CD4-positive, alpha-beta memory T cell (primary cell): ENCODE measurements at regions not wholly inside any gene's neighbourhood (a gene's known extent, or its start where the extent isn't known, plus 50 kb on each side); places are given as distances from the start of the nearest gene placed in this dataset.
A peak's percentile ranks its signal among the peaks of the same experiment; 100 is the strongest.

Experiments used
- CTCF ChIA-PET: fragments of 350-600 bp; sonication (Branson Sonifier 250); formaldehyde crosslinking; loops from one replicate; lab custom pipeline; 2021; ENCODE audit warnings: inconsistent platforms; ENCODE audit not compliant: partially characterized antibody; lab: Charles Lee
- POLR2A ChIA-PET: fragments of 350-600 bp; sonication (Branson Sonifier 250); formaldehyde crosslinking; loops from one replicate; lab custom pipeline; 2021; ENCODE audit not compliant: partially characterized antibody; lab: Charles Lee
- DNase-seq, 5 donors: peaks; one replicate each; pipeline versions ENCODE4 v3.0.0 to v3.0.0-alpha.2; 2020 to 2022; ENCODE audit warnings: mixed read lengths in 1 of 5
- H3K27ac ChIP-seq: one replicate; pipeline ENCODE4 v1.7.0; 2013; ENCODE audit warnings: low read depth, low read length
- H3K27me3 ChIP-seq: 2 replicates; pipeline ENCODE4 v1.7.0; 2013; ENCODE audit warnings: mild to moderate bottlenecking, low read length, moderate library complexity; ENCODE audit not compliant: insufficient read depth
- H3K36me3 ChIP-seq: 2 replicates; pipeline ENCODE4 v1.7.0; 2013; ENCODE audit warnings: mild to moderate bottlenecking, low read length, moderate library complexity; ENCODE audit not compliant: insufficient read depth
- H3K4me1 ChIP-seq: 2 replicates; pipeline ENCODE4 v1.7.0; 2013; ENCODE audit warnings: mild to moderate bottlenecking, low read length, moderate library complexity; ENCODE audit not compliant: insufficient read depth
- H3K4me3 ChIP-seq, 2 donors: one replicate each; pipeline ENCODE4 v1.7.0; 2013; ENCODE audit warnings: low read length in 2 of 2, mild to moderate bottlenecking in 1 of 2
- H3K9me3 ChIP-seq, 2 donors: one replicate each; pipeline ENCODE4 v1.7.0; 2013; ENCODE audit warnings: low read length in 2 of 2, control low read depth in 1 of 2; ENCODE audit not compliant: control insufficient read depth in 1 of 2
- H3K27ac Mint-ChIP-seq, 7 donors: one replicate each; pipeline ENCODE4 v1.8.0; 2020 to 2021; ENCODE audit warnings: mixed read lengths in 7 of 7, mild to moderate bottlenecking in 6 of 7, inconsistent platforms in 3 of 7, moderate library complexity in 3 of 7
- H3K27me3 Mint-ChIP-seq, 2 donors: one replicate each; pipeline ENCODE4 v1.8.0; 2020 to 2021; ENCODE audit warnings: mixed read lengths in 2 of 2
- H3K36me3 Mint-ChIP-seq, 2 donors: one replicate each; pipeline ENCODE4 v1.8.0; 2020 to 2021; ENCODE audit warnings: mixed read lengths in 2 of 2, inconsistent platforms in 1 of 2, mild to moderate bottlenecking in 1 of 2
- H3K4me1 Mint-ChIP-seq, 4 donors: one replicate each; pipeline ENCODE4 v1.8.0; 2020 to 2021; ENCODE audit warnings: mixed read lengths in 4 of 4, mild to moderate bottlenecking in 1 of 4
- H3K4me3 Mint-ChIP-seq, 8 donors: one replicate each; pipeline ENCODE4 v1.8.0; 2020 to 2021; ENCODE audit warnings: mixed read lengths in 8 of 8, mild to moderate bottlenecking in 7 of 8, moderate library complexity in 6 of 8, inconsistent platforms in 3 of 8
- H3K9me3 Mint-ChIP-seq, 8 donors: one replicate each; pipeline ENCODE4 v1.8.0; 2020 to 2021; ENCODE audit warnings: mixed read lengths in 8 of 8, mild to moderate bottlenecking in 5 of 8, inconsistent platforms in 3 of 8, moderate library complexity in 1 of 8
- intact Hi-C: fragments of 100-400 bp; cut with micrococcal nuclease; formaldehyde crosslinking; loops from one replicate; pipeline ENCODE4 v1.15.1; 2023

DNA sequence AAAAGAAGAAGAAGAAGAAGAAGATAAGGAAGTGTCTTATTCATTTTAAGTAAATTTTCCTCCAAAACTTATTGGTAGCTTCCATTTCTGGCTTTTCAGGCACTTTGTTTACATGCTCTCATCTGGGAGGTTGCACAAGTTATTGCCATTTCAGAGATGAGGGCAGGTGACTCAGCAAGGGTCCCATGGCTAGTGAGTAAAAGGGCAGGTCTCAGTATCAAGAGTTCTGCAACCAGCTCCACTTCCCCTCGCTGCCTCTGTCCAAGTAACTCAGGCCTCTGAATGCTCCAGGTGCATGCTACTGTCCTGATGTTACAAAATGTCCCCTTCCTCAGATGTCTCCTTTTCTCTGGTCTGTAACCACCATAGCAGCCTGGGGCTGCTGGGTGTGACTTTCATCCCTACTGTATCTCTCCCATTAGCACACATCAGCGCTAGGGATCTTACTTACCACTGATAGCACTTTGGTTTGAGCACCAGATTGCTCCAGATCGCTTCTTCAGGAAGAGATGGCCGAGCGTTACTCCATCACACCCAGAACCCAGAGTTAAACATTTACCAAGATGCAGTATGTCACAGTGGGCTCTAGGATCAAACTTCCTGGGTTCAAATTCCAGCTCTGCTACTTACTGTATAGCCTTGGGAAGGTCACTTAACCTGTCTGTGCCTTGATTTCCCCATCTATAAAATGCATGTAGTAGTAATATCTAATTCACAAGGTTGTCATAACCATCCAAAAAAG is 57.4 kb upstream of the LAPTM4A start:
- no peak overlapping the region for H3K27ac Mint-ChIP-seq
- Histone ChIP-seq H3K27me3 (no peaks in the 10 kb centered on the region), H3K4me1 (no peaks in the 10 kb centered on the region), H3K9me3 (no peaks in the 10 kb centered on the region), H3K4me3 (no peak overlapping the region), H3K36me3 (no peaks in the 10 kb centered on the region), H3K27ac (no peak overlapping the region)
- peaks cover 0 to 4% (median 0%) of the 10 kb centered on the region in 4 donors for H3K4me1 Mint-ChIP-seq
- DNase-seq: no peak
- intact Hi-C loops: no loop called here
- ChIA-PET POLR2A (no interaction called here), CTCF (no interaction called here)
- no peak overlapping the region for H3K4me3 Mint-ChIP-seq
- peaks cover 0 to 3% (median 0%) of the 10 kb centered on the region in 8 donors for H3K9me3 Mint-ChIP-seq
- no peaks in the 10 kb centered on the region for H3K36me3 Mint-ChIP-seq
- H3K27me3 Mint-ChIP-seq: peaks cover 16 to 21% of the 10 kb centered on the region in 2 donors

DNA sequence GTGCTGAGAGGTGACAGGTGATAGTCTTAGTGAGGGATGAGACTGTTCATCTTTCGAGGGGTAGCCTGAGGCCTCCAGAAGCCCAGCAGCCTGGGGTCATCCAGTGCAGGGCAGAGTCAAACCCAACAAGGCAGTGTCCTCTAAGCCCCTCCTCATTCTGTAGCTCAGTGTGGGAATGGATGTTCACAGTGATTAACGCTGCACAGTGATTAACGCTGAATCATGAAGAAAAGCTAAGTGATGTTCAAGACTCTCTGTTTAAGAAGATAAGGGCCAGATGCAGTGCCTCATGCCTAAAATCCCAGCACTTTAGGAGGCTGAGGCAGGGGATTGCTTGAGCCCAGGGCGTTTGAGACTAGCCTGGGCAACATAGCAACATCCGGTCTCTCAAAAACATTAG is 56.3 kb upstream of the LAPTM4A start:
- H3K36me3 Mint-ChIP-seq: no peaks in the 10 kb centered on the region
- DNase-seq: no peak
- intact Hi-C loops: no loop called here
- peaks cover 17 to 23% of the 10 kb centered on the region in 2 donors for H3K27me3 Mint-ChIP-seq
- Histone ChIP-seq H3K9me3 (no peaks in the 10 kb centered on the region), H3K27me3 (no peaks in the 10 kb centered on the region), H3K4me3 (no peak overlapping the region), H3K36me3 (no peaks in the 10 kb centered on the region), H3K4me1 (no peaks in the 10 kb centered on the region), H3K27ac (no peak overlapping the region)
- POLR2A ChIA-PET: no interaction called here
- CTCF ChIA-PET: interaction anchor here (0.7 to 1.3 kb wide), 4 partner anchors 9 to 152 kb away, joined by 3 read pairs; no protein-coding TSS in a partner anchor
- no peak overlapping the region for H3K27ac Mint-ChIP-seq
- no peak overlapping the region for H3K4me3 Mint-ChIP-seq
- H3K4me1 Mint-ChIP-seq: peaks cover 0 to 4% (median 0%) of the 10 kb centered on the region in 4 donors
- peaks cover 0 to 3% (median under 1%) of the 10 kb centered on the region in 8 donors for H3K9me3 Mint-ChIP-seq

DNA sequence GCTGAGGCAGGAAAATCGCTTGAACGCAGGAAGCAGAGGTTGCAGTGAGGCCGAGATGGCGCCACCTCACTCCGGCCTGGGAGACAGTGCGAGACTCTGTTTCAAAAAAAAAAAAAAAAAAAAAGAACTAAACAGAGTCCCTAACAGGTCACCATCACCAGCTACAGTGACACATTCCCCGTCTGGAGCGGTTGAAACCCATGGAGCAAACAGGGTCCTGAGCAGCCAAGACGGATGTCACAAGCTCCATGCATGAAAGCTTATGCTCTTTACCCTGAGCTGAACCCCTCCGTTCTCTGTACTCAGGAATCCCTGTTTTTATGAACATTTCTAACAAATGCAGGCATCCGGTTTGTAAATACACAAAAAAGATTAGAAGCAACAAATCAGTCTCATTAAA is 55.9 kb upstream of the LAPTM4A start:
- Histone ChIP-seq H3K27ac (no peak overlapping the region), H3K4me1 (no peaks in the 10 kb centered on the region), H3K36me3 (no peaks in the 10 kb centered on the region), H3K27me3 (no peaks in the 10 kb centered on the region), H3K4me3 (no peak overlapping the region), H3K9me3 (no peaks in the 10 kb centered on the region)
- Mint-ChIP-seq H3K4me3 (peak overlapping the region in 3 of 8 donors; percentile 37 to 73 (median 67)), H3K36me3 (no peaks in the 10 kb centered on the region), H3K27ac (no peak overlapping the region), H3K4me1 (peaks cover 0 to 4% (median 0%) of the 10 kb centered on the region in 4 donors), H3K27me3 (peaks cover 21 to 26% of the 10 kb centered on the region in 2 donors), H3K9me3 (peaks cover 1 to 6% (median 4%) of the 10 kb centered on the region in 8 donors)
- ChIA-PET POLR2A (no interaction called here), CTCF (interaction anchor here (0.7 to 1.6 kb wide), 5 partner anchors 9 to 152 kb away, joined by 3 to 7 read pairs (median 3); no protein-coding TSS in a partner anchor)
- intact Hi-C loops: no loop called here
- no peak for DNase-seq

DNA sequence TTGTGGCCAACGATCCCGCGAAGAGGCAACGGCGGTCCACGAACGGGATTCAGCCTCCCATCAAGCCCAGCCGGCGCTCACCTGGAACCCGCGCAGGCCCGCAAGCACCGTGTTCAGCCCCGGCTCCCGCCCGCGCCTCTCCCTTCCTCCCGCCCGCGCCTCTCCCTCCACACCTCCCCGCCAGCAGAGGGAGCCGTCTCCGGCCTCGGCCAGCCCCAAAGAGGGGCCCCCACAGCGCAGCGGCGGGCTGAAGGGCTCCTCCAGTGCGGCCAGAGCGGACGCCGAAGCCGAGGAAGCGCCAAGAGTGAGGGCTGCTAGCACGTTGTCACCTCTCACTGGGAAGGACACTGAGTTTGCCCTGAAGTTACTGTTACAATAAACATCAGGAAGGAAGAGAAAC is 55.3 kb upstream of the LAPTM4A start:
- DNase-seq: peak in 1 of 5 donors; percentile 14
- Histone ChIP-seq H3K4me1 (no peaks in the 10 kb centered on the region), H3K27me3 (no peaks in the 10 kb centered on the region), H3K9me3 (no peaks in the 10 kb centered on the region), H3K4me3 (no peak overlapping the region), H3K36me3 (no peaks in the 10 kb centered on the region), H3K27ac (no peak overlapping the region)
- Mint-ChIP-seq H3K4me3 (peak overlapping the region; percentile 37 to 77 (median 70)), H3K4me1 (peaks cover 0 to 4% (median 0%) of the 10 kb centered on the region in 4 donors), H3K27ac (no peak overlapping the region), H3K36me3 (no peaks in the 10 kb centered on the region), H3K9me3 (peaks cover 1 to 11% (median 6%) of the 10 kb centered on the region in 8 donors), H3K27me3 (peaks cover 22 to 26% of the 10 kb centered on the region in 2 donors)
- intact Hi-C loops: no loop called here
- ChIA-PET CTCF (interaction anchor here (1.0 to 1.6 kb wide), 2 partner anchors 8 to 91 kb away, joined by 3 to 7 read pairs; no protein-coding TSS in a partner anchor), POLR2A (no interaction called here)

DNA sequence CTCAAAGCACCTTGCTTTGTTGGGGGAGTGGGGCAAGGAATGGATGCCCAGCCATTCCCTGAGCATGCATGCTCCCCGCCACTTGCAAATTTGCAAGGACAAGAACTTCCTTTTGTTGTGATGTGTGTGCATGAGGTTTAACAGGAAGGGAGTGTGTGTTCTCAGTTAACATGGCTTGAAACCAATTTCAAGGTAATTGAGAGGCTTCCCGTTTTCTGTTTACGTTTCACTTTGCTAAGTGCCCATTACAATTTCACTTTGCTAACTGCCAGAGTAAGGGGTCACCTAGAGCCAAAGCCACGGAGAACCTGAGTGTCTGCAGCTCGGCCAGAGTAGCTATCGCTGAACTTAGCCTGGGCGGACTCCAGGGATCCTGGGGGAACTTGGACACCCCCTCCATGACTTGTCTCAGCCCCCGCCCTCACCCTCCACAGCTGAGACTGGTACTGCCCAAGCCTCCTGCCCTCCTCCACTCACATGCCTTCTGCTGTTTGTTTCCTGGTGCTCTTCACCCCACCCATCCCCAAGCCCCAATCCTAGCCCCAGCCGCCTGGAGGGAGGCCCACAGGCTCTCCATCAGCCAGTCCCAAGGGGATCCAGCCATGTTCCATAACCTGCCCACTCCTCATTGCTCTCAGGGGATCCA is 53.6 kb upstream of the LAPTM4A start:
- DNase-seq: no peak

DNA sequence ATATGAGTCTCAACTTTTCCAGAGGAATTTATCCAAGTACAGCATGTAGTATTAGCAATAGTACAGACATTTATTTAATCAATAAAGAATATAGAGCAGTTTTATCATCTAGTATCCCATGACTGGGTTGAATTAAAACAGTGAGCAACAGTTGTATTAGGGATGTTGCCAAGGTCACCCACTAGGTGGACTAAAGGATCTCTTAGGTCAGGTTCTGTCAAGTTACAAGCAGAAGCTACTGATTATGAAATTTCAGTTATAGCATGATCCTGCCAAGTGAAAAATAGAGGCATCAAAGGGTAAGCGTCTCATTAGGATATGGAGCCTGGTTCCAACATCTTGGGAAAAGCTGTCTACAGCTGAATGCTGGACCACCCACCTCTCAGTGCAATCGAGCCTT is 52.1 kb upstream of the LAPTM4A start:
- POLR2A ChIA-PET: no interaction called here
- Histone ChIP-seq H3K27me3 (no peaks in the 10 kb centered on the region), H3K4me3 (no peak overlapping the region), H3K9me3 (no peaks in the 10 kb centered on the region), H3K4me1 (no peaks in the 10 kb centered on the region), H3K27ac (no peak overlapping the region), H3K36me3 (no peaks in the 10 kb centered on the region)
- no peaks in the 10 kb centered on the region for H3K36me3 Mint-ChIP-seq
- no peak overlapping the region for H3K27ac Mint-ChIP-seq
- CTCF ChIA-PET: interaction anchor here (1.4 kb wide), 1 partner anchor 8 kb away, joined by 7 read pairs; no protein-coding TSS in a partner anchor
- no peak for DNase-seq
- H3K9me3 Mint-ChIP-seq: peaks cover 1 to 8% (median 6%) of the 10 kb centered on the region in 8 donors
- H3K27me3 Mint-ChIP-seq: peaks cover 18 to 22% of the 10 kb centered on the region in 2 donors
- intact Hi-C loops: no loop called here
- H3K4me3 Mint-ChIP-seq: no peak overlapping the region
- peaks cover 0 to 4% (median 0%) of the 10 kb centered on the region in 4 donors for H3K4me1 Mint-ChIP-seq

More for the DNA sequence above, 53.6 kb upstream of the LAPTM4A start:
- H3K27ac Mint-ChIP-seq: no peak overlapping the region
- peaks cover 20 to 24% of the 10 kb centered on the region in 2 donors for H3K27me3 Mint-ChIP-seq
- Histone ChIP-seq H3K36me3 (no peaks in the 10 kb centered on the region), H3K27ac (no peak overlapping the region), H3K4me1 (no peaks in the 10 kb centered on the region), H3K27me3 (no peaks in the 10 kb centered on the region), H3K4me3 (no peak overlapping the region), H3K9me3 (no peaks in the 10 kb centered on the region)
- ChIA-PET POLR2A (no interaction called here), CTCF (interaction anchor here (1.6 to 1.7 kb wide), 2 partner anchors 90 to 149 kb away, joined by 5 to 6 read pairs; no protein-coding TSS in a partner anchor)
- peaks cover 1 to 8% (median 6%) of the 10 kb centered on the region in 8 donors for H3K9me3 Mint-ChIP-seq
- peaks cover 0 to 4% (median 0%) of the 10 kb centered on the region in 4 donors for H3K4me1 Mint-ChIP-seq
- intact Hi-C loops: no loop called here
- H3K4me3 Mint-ChIP-seq: no peak overlapping the region
- no peaks in the 10 kb centered on the region for H3K36me3 Mint-ChIP-seq
